ENCODE measurements at regions not wholly inside any gene's neighbourhood (a gene's known extent, or its start where the extent isn't known, plus 50 kb on each side); places are given as distances from the start of the nearest gene placed in this dataset.
"Not testable (repeated sequence)": the region's sequence is repeated elsewhere in the genome, so short reads cannot be mapped to it uniquely, and the experiment has no call there.

DNA sequence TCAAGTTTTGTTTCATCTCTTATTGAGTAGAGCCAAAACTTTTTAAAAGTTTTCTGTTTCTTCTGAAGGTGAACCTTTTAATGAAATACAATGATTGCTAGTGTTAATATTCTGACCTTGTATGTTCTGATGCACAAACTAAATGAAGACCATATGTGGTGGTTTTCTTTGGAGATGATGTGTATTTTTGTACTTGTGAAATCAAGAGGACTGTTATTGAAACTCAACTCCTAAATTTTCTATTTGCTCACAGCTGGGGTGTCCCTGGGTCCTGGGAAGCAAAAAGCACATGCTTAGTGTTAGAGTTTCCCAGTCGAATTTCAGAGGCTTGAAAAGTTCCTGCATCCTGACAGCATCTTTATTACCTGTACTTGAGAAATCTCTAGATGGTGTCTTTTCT is 1185.8 kb upstream of the ALCAM start:
- no peak for DNase-seq

GRCh38 chr3:104190681-104191080 is 1176.0 kb upstream of the ALCAM start:
- DNase-seq = no peak

DNA sequence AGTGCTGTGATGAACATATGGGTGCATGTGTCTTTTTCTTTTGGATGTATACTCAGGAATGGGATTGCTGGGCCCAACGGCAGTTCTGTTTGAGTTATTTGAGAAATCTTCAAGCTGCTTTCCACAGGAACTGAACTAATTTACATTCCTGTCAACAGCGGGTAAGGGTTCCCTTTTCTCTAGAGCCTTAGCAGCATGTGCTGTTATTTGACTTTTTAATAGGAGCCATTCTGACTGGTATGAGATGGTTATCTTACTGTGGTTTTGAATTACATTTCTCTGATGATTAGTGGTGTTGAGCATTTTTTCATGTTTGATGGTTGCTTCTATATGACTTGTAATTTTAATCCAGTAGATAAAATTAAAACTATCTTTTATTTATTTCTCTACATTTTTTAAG is 1168.6 kb upstream of the ALCAM start:
- no peak for DNase-seq

- peak; percentile 69 for DNase-seq
These were observed 1159.8 kb upstream of the ALCAM start for GRCh38 chr3:104206925-104207324.

- no peak for DNase-seq
These were observed 1152.4 kb upstream of the ALCAM start for GRCh38 chr3:104214277-104214676.

DNA sequence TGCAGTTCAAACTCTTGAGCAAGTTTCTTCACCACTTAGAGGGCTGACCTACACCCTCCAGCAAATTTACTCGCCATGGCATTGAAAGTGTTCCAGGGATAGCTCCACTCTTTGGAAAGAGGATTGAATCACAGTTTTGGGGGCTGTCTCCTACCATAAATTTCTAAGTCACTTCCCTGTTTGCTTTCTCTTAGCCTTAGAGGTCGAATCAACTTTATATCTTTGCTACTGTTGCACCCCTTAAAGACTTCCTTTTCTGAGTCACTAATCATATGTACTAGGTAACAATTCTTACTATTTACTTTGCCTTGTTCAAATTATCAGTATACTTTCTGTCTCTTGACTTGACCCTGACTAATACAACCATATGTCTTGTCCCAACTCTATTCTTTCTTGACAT is 1151.8 kb upstream of the ALCAM start:
- no peak for DNase-seq

- not testable (repeated sequence) for DNase-seq
These were observed 1147.7 kb upstream of the ALCAM start for GRCh38 chr3:104219046-104219445.

DNA sequence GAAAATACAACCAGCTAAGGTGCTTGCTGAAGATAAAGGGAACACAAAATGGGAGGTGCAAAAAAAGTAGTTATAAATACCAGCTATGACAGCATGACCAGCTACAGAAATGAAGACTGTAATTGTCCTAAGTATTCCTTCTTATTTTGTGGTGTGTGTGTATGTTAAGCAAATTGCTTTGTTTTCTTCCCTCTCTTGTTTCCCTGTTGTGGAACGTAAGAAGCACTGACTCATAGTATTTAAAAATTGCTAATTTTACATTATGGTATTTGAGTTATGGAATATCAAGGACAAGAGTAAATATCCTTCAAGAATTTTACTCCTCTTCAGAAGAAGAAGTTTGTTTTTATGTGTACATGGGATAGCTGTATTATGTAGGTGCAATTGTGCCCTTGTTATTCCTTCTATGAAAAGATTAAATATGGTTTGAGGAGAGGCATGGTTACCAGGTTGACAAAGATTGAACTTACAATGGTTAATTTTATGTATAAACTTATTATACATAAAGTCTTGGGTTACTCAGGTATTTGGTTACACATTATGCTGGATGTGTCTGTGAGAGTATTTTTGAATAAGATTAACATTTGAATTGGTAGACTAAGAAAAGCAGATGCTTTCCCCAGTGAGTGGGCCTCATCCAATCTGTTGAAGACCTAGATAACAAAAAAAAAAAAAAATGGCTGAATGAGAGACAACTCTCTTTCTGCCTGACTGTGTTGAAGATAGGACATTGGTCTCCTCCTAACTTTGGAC is 1132.1 kb upstream of the ALCAM start:
- no peak for DNase-seq

GRCh38 chr3:104244680-104245220 is 1122.0 kb upstream of the ALCAM start:
- no peak for DNase-seq

GRCh38 chr3:104245261-104245660 is 1121.4 kb upstream of the ALCAM start:
- no peak for DNase-seq

DNA sequence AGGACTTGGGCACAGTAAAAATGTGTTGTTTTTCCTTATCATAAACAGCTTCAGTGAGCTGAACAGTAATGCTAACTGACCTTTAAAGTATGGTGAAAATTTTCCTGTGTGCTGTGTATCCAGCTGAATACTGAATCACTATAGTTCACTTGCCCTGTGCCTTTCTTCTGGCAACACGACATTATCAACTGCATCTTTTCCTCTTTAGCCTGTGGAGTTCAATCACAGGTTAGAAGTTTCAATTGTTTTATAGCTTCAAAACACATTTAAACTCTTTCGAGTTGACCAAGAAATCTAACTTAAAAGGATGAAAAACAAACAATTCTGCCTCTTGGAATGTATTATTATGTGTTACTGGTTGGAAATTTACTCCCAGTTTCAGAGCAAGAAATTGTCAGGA is 1120.7 kb upstream of the ALCAM start:
- DNase-seq = no peak

GRCh38 chr3:104257486-104257885 is 1109.2 kb upstream of the ALCAM start:
- no peak for DNase-seq

GRCh38 chr3:104263477-104263876 is 1103.2 kb upstream of the ALCAM start:
- no peak for DNase-seq

DNA sequence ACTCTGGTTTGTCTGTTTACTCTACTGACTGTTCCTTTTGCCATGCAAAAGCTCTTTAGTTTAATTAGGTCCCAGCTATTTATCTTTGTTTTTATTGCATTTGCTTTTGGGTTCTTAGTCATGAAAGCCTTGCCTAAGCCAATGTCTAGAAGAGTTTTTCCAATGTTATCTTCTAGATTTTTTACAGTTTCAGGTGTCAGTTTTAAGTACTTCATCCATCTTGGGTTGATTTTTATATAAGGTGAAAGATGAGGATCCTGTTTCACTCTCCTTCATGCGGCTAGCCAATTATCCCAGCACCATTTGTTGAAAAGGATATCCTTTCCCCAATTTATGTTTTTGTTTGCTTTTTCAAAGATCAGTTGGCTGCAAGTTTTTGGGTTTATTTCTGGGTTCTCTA is 1100.5 kb upstream of the ALCAM start:
- not testable (repeated sequence) for DNase-seq

GRCh38 chr3:104269771-104270170 is 1096.9 kb upstream of the ALCAM start:
- no peak for DNase-seq

GRCh38 chr3:104273046-104273649 is 1093.6 kb upstream of the ALCAM start:
- DNase-seq = peak; percentile 11

GRCh38 chr3:104275199-104275598 is 1091.5 kb upstream of the ALCAM start:
- no peak for DNase-seq

- DNase-seq = no peak
These were observed 1087.1 kb upstream of the ALCAM start for GRCh38 chr3:104279617-104280016.

DNA sequence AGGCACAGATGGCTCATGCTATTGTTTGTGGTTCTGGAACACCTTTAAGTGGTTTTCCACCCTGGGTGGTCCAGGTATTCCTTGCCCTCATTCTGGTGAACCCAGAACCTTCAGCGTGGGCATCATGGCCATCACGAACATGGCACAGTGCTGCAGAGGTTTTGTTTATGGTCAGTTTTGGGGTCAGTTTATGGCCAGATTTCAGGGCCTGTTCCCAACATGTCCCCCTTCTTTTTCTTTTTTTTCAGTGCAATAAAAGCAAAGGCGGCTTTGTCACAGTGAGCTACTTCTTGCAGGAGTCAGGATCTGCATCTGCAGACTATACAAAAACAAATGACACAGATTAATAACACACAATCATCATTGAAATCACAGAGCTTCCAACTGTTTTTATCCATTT is 1085.0 kb upstream of the ALCAM start:
- no peak for DNase-seq

- DNase-seq = no peak
These were observed 1080.1 kb upstream of the ALCAM start for GRCh38 chr3:104286645-104287044.

GRCh38 chr3:104291437-104291851 is 1075.3 kb upstream of the ALCAM start:
- no peak for DNase-seq

GRCh38 chr3:104291878-104292277 is 1074.8 kb upstream of the ALCAM start:
- DNase-seq = no peak

DNA sequence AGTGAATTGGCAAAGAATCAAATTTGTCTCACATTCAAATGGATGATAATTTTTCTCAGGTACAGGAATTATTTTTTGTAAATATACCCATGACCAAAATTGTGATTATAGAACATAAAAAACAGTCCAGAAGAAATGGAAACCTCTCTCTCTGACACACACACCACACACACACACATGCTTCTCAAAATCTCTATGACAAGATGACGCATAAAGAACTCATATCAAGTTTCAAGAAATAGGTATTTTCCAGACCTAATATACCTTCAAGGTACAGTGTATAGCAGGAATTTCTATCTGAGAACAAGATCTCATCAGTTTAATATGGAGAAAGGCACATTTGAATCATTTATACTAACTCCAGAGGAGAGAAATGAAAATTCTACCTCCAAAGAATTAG is 1069.1 kb upstream of the ALCAM start:
- DNase-seq = no peak

DNA sequence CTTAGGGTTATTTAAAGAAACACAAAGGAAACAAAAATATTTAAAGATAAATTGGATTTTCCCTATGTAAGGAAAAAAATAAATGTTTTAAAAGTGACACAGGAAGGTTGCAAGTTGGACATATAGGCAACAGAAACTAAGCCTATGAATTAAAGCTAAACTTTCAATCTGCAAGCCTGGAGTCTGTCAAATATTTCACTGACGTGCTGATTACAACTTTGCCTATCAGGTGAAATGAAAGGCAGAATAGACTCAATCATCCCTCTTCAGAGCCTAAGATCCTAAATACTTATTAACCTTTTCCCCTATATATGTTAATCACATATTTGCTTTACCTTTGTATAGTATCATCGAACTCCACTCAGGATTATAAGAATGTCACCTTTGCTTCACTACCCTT is 1068.0 kb upstream of the ALCAM start:
- no peak for DNase-seq

DNA sequence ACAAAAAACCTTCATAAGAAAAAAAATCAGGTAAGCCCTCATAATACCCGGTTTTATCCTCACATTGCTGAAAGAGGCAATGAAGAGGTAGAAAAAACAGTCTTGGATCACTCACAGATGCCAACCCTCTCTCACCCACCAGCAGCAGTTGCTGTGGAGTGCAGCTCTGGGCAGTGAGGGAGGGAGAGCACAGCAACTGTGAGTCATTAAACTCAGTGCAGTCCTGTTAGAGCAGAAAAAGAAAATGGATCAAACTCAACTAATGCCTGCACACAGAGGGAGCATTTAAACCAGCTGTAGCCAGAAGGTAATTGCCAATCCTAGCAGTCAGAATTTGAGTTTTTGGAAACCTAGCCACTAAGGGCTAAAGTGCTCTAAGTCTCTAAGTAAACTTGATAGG is 1050.6 kb upstream of the ALCAM start:
- no peak for DNase-seq
